Mesendoderm (in vitro differentiated cells): ENCODE measurements at regions not wholly inside any gene's neighbourhood (a gene's known extent, or its start where the extent isn't known, plus 50 kb on each side); places are given as distances from the start of the nearest gene placed in this dataset.

Experiments used
- DNase-seq: peaks from one replicate; pipeline ENCODE4 v3.0.0; 2013
- H2AK5ac ChIP-seq: 2 replicates; pipeline ENCODE4 v1.6.1; 2013; ENCODE audit warnings: low read length, inconsistent platforms
- H2BK120ac ChIP-seq: 2 replicates; pipeline ENCODE4 v1.6.1; 2013; ENCODE audit warnings: low read depth, mild to moderate bottlenecking, low read length, moderate library complexity, mixed read lengths
- H2BK15ac ChIP-seq: replicated peaks from 2 replicates; pipeline ENCODE4 v1.6.1; 2013; ENCODE audit warnings: low read depth, mild to moderate bottlenecking, moderate library complexity
- H2BK5ac ChIP-seq: 2 replicates; pipeline ENCODE4 v1.6.1; 2013; ENCODE audit warnings: low read length, inconsistent platforms
- H3K18ac ChIP-seq: 2 replicates; pipeline ENCODE4 v1.6.1; 2013; ENCODE audit warnings: mild to moderate bottlenecking, low read length, mixed read lengths
- H3K23ac ChIP-seq: one replicate; pipeline ENCODE4 v1.6.1; 2013; ENCODE audit warnings: low read length
- H3K27ac ChIP-seq: 2 replicates; pipeline ENCODE4 v1.5.1; 2013; ENCODE audit warnings: low read depth, mild to moderate bottlenecking, inconsistent platforms, low read length, moderate library complexity
- H3K27me3 ChIP-seq: 2 replicates; pipeline ENCODE4 v1.6.1; 2013; ENCODE audit warnings: low read length, control low read depth, mild to moderate bottlenecking, inconsistent platforms; ENCODE audit not compliant: insufficient read depth, poor library complexity
- H3K36me3 ChIP-seq: 2 replicates; pipeline ENCODE4 v1.6.1; 2013; ENCODE audit warnings: low read length, inconsistent platforms; ENCODE audit not compliant: control insufficient read depth, insufficient read depth
- H3K4ac ChIP-seq: one replicate; pipeline ENCODE4 v1.6.1; 2013; ENCODE audit warnings: low read depth, mild to moderate bottlenecking, low read length, moderate library complexity
- H3K4me1 ChIP-seq: 2 replicates; pipeline ENCODE4 v1.6.1; 2013; ENCODE audit warnings: low read depth, low read length, inconsistent platforms; ENCODE audit not compliant: control insufficient read depth
- H3K4me2 ChIP-seq: 2 replicates; pipeline ENCODE4 v1.6.1; 2013; ENCODE audit warnings: low read length
- H3K4me3 ChIP-seq: 2 replicates; pipeline ENCODE4 v1.5.1; 2013; ENCODE audit warnings: mild to moderate bottlenecking, low read length
- H3K56ac ChIP-seq: one replicate; pipeline ENCODE4 v1.6.1; 2013; ENCODE audit warnings: low read length
- H3K79me1 ChIP-seq: 2 replicates; pipeline ENCODE4 v1.6.1; 2013; ENCODE audit warnings: low read length, inconsistent platforms
- H3K79me2 ChIP-seq: 2 replicates; pipeline ENCODE4 v1.6.1; 2013; ENCODE audit warnings: mild to moderate bottlenecking, low read length; ENCODE audit not compliant: control insufficient read depth, insufficient read depth
- H3K9ac ChIP-seq: 2 replicates; pipeline ENCODE4 v1.6.1; 2013; ENCODE audit warnings: low read length, inconsistent platforms
- H4K5ac ChIP-seq: one replicate; pipeline ENCODE4 v1.6.1; 2013; ENCODE audit warnings: low read length
- H4K8ac ChIP-seq: one replicate; pipeline ENCODE4 v1.6.1; 2013; ENCODE audit warnings: low read depth, mild to moderate bottlenecking, control low read depth, low read length, moderate library complexity
- WGBS: extraction: QIAGEN DNeasy Blood & Tissue Kit; methylation state at CpG from one replicate; pipeline ENCODE4 v1.1.7; 2013; ENCODE audit warnings: low lambda C conversion rate, missing lambda C conversion rate; ENCODE audit not compliant: insufficient coverage; ENCODE audit errors: extremely low coverage; 5-methylcytosine and 5-hydroxymethylcytosine counted together

- Histone ChIP-seq H2BK5ac (peak overlapping the region; percentile 44), H3K27me3 (no peaks in the 10 kb centered on the region), H3K79me1 (no peaks in the 10 kb centered on the region), H3K4me2 (no peak overlapping the region), H3K9ac (no peak overlapping the region), H4K5ac (no peak overlapping the region), H3K36me3 (no peaks in the 10 kb centered on the region), H3K4ac (no peak overlapping the region), H4K8ac (no peak overlapping the region), H2BK15ac (no peak overlapping the region), H3K23ac (no peak overlapping the region), H2AK5ac (peak overlapping the region; percentile 7), H3K4me1 (peaks cover 6% of the 10 kb centered on the region), H3K27ac (peak overlapping the region; percentile 46), H3K79me2 (no peaks in the 10 kb centered on the region), H3K56ac (peak overlapping the region; percentile 79), H2BK120ac (no peak overlapping the region), H3K4me3 (no peak overlapping the region), H3K18ac (no peak overlapping the region)
- peak; percentile 96 for DNase-seq
- WGBS, result no CpG with 5 or more reads among the region's 9 CpGs
Measured at GRCh38 chr2:128786741-128787478, 468.2 kb upstream of the HS6ST1 start.

- H3K27me3 ChIP-seq, result no peaks in the 10 kb centered on the region
- no CpG with 5 or more reads among the region's 14 CpGs for WGBS
- H3K56ac ChIP-seq, result peak overlapping the region; percentile 79
- no peaks in the 10 kb centered on the region for H3K79me2 ChIP-seq
- H3K23ac ChIP-seq, result peak overlapping the region; percentile 80
- no peaks in the 10 kb centered on the region for H3K79me1 ChIP-seq
- no peak overlapping the region for H4K5ac ChIP-seq
- H3K36me3 ChIP-seq, result no peaks in the 10 kb centered on the region
- no peak overlapping the region for H3K4me3 ChIP-seq
- no peak for DNase-seq
- no peak overlapping the region for H3K9ac ChIP-seq
- no peak overlapping the region for H3K18ac ChIP-seq
- H2AK5ac ChIP-seq, result peak overlapping the region; percentile 95
- no peak overlapping the region for H3K4ac ChIP-seq
- H2BK5ac ChIP-seq, result peak overlapping the region; percentile 85
- no peak overlapping the region for H3K4me2 ChIP-seq
- no peak overlapping the region for H4K8ac ChIP-seq
- no peak overlapping the region for H2BK120ac ChIP-seq
- H3K4me1 ChIP-seq, result peaks cover 6% of the 10 kb centered on the region
- H2BK15ac ChIP-seq, result no peak overlapping the region
- H3K27ac ChIP-seq, result no peak overlapping the region
Measured at GRCh38 chr2:128787616-128788015, 468.9 kb upstream of the HS6ST1 start.

- no peak overlapping the region for H2BK15ac ChIP-seq
Measured at GRCh38 chr2:128788636-128789220, 470.1 kb upstream of the HS6ST1 start.

GRCh38 chr2:128789221-128789620 lies 470.6 kb upstream of the HS6ST1 start:
- H2BK120ac ChIP-seq, result no peak overlapping the region
- no peak overlapping the region for H4K5ac ChIP-seq
- no peaks in the 10 kb centered on the region for H3K36me3 ChIP-seq
- no CpG with 5 or more reads among the region's 6 CpGs for WGBS
- H2BK15ac ChIP-seq, result no peak overlapping the region
- no peak overlapping the region for H3K4me3 ChIP-seq
- H3K27ac ChIP-seq, result no peak overlapping the region
- no peak overlapping the region for H3K18ac ChIP-seq
- H2BK5ac ChIP-seq, result no peak overlapping the region
- H3K79me2 ChIP-seq, result no peaks in the 10 kb centered on the region
- no peak overlapping the region for H3K56ac ChIP-seq
- no peaks in the 10 kb centered on the region for H3K79me1 ChIP-seq
- no peak overlapping the region for H3K4me2 ChIP-seq
- H3K9ac ChIP-seq, result no peak overlapping the region
- H3K4me1 ChIP-seq, result peaks cover 6% of the 10 kb centered on the region
- no peak for DNase-seq
- H3K23ac ChIP-seq, result no peak overlapping the region
- no peaks in the 10 kb centered on the region for H3K27me3 ChIP-seq
- H2AK5ac ChIP-seq, result no peak overlapping the region
- H4K8ac ChIP-seq, result no peak overlapping the region
- no peak overlapping the region for H3K4ac ChIP-seq

More at GRCh38 chr2:128788636-128789220, 470.1 kb upstream of the HS6ST1 start:
- H2BK120ac ChIP-seq, result no peak overlapping the region
- no peak overlapping the region for H3K9ac ChIP-seq
- no peaks in the 10 kb centered on the region for H3K79me2 ChIP-seq
- no peak overlapping the region for H3K4me3 ChIP-seq
- no peak overlapping the region for H3K56ac ChIP-seq
- H3K4me2 ChIP-seq, result no peak overlapping the region
- H3K23ac ChIP-seq, result no peak overlapping the region
- H3K27ac ChIP-seq, result no peak overlapping the region
- no CpG with 5 or more reads among the region's 9 CpGs for WGBS
- DNase-seq, result no peak
- H3K79me1 ChIP-seq, result no peaks in the 10 kb centered on the region
- peaks cover 6% of the 10 kb centered on the region for H3K4me1 ChIP-seq
- H3K27me3 ChIP-seq, result no peaks in the 10 kb centered on the region
- H3K36me3 ChIP-seq, result no peaks in the 10 kb centered on the region
- no peak overlapping the region for H3K18ac ChIP-seq
- H3K4ac ChIP-seq, result no peak overlapping the region
- no peak overlapping the region for H2AK5ac ChIP-seq
- H4K5ac ChIP-seq, result no peak overlapping the region
- H2BK5ac ChIP-seq, result no peak overlapping the region
- H4K8ac ChIP-seq, result no peak overlapping the region

- Histone ChIP-seq H3K36me3 (no peaks in the 10 kb centered on the region), H2BK120ac (no peak overlapping the region), H3K4me3 (no peak overlapping the region), H3K27me3 (no peaks in the 10 kb centered on the region), H2AK5ac (no peak overlapping the region), H3K4me1 (peaks cover 6% of the 10 kb centered on the region), H3K9ac (no peak overlapping the region), H4K8ac (no peak overlapping the region), H3K4me2 (no peak overlapping the region), H3K79me1 (no peaks in the 10 kb centered on the region), H3K4ac (no peak overlapping the region), H2BK5ac (no peak overlapping the region), H3K27ac (no peak overlapping the region), H3K79me2 (no peaks in the 10 kb centered on the region), H3K18ac (no peak overlapping the region), H3K56ac (peak overlapping the region; percentile 6), H2BK15ac (no peak overlapping the region), H3K23ac (no peak overlapping the region), H4K5ac (no peak overlapping the region)
- no peak for DNase-seq
- no CpG with 5 or more reads among the region's 21 CpGs for WGBS
Measured at GRCh38 chr2:128789776-128790455, 471.2 kb upstream of the HS6ST1 start.
